GM12872 (cell line): ENCODE measurements at regions not wholly inside any gene's neighbourhood (a gene's known extent, or its start where the extent isn't known, plus 50 kb on each side); places are given as distances from the start of the nearest gene placed in this dataset.

Experiments
- CTCF ChIP-seq: IDR thresholded peaks from 3 replicates; pipeline ENCODE4 v1.5.1; 2011; ENCODE audit warnings: low read depth, mild to moderate bottlenecking, low read length, moderate library complexity; ENCODE audit not compliant: insufficient read depth

- TF ChIP-seq CTCF: no peak
These were observed 1175.3 kb upstream of the LRRN3 start for GRCh38 chr7:109915670-109916069.

DNA sequence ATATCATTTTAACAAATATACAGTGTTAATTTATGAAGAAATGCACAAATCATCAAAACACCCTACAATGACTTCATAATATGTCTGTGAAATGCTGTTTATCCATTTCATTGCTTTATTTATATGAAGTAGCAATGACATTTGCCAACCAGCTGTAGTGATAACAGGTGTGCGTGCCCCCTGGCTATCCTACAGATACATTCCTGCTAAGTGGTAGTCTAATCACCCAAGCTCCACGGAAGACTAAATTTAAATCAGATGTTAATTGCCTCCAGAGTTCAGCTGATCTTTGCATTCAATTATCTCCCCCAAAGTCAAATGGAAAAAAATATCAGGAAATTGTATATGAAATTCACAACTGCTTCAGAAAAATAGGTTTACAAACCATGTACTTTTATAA, 1164.2 kb upstream of the LRRN3 start:
- TF ChIP-seq CTCF: no peak

DNA sequence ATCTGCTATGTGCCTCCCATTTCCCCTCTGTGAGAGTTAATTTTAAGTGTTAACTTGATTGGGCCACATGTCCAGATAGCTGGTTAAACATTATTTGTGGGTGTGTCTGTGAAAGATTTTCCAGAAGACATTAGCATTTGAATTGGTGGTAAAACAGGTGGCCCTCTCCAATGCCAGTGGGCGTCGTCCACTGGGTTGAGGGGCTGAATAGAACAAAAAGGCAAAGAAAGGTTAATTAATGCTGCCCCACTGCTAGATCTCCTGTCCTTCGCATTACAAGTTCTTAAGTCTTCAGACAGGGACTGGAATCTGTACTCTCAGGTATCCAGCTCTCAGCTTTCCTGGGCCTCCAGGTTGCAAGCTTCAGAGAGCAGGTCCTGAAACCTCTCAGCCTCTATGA, 1160.9 kb upstream of the LRRN3 start:
- TF ChIP-seq CTCF: no peak

GRCh38 chr7:109939207-109939606, 1151.7 kb upstream of the LRRN3 start:
- no peak for TF ChIP-seq CTCF

DNA sequence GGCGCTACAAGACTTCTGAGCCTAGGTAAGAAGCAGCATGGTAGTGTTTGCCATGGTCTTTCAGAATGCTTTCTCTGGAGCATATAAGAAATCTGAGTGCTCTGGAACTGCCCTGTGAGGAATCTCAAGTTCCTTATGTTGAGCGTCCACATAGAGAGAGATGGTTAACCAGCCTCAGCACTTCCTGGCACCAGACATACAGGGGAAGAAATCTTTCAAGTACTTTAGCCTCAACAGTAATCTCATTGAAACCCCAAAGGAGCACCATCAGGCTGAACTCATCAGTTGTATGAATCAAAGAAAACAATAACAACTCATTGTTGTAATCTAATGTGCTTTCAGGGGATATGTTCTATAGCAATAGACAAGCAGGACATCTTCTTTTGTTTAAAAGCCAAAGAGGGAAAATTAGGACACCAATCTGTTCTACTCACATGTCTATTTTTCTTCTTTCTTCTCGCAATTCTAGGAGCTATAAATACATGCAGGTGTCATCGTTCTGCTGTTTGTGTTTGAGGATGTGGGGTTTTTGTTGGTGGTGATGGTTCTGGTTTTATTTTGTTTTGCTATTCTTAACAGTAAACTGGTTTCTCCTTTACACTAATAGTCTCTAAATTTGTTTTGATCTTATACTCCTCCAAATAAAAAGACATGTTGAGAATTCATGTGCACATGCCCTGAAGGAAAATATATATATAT, 1145.0 kb upstream of the LRRN3 start:
- TF ChIP-seq CTCF: no peak

DNA sequence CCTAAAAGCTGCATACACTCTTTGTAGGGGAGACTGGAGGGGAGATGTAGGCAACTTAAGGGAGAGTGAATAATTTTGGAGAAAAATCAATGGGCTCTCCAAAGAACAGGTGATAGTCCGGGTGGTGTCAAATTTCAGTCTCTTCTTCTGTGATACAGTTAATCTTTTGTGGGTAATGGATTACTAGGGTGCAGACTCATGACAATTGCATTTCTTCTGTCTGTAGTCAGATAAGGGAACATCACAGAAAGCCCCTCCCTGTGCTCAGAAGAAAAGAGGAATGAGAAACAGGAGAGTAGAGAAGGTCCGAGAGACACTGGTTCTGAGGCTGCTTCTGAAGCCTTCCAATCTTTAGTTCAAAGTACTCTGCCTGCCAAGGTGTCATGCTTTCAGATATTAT, 1140.7 kb upstream of the LRRN3 start:
- TF ChIP-seq CTCF: no peak

DNA sequence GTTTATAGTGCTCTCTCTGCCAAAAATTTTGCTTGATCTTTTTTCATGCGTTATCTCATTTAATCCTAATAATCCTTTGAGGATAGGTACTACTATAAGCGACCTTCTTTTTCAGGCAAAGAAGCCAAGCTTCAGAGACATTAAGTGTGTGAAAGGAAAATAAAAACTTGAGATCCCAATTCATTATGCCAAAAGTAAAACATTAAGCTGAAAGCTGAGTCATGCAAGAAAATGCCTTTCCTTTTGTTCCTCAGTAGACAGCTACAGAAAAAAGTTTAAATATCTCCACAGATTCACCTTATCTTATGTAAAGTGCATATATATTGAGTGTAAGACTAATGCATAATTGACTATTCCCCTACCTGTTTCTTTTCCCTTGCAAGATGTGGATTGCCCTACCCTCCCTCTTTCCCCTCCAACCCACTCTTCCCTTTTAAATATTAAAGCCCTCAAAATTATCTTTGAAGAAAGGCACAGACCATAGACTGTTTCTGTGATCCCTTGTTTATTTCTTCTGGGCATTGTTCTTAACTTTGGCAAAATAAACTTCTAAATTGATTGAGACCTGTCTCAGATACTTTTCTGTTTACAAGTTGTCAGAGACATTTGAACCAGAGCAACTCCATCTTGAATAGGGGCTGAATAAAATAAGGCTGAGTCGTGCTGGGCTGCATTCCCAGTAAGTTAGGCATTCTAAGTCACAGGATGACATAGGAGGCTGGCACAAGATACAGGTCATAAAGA, 1139.9 kb upstream of the LRRN3 start:
- TF ChIP-seq CTCF: no peak
